ENCODE measurements at regions not wholly inside any gene's neighbourhood (a gene's known extent, or its start where the extent isn't known, plus 50 kb on each side); places are given as distances from the start of the nearest gene placed in this dataset.

- H3K9me3 ChIP-seq (ENCODE audit: insufficient read depth, low read depth, low read length) = no peaks in the 10 kb centered on the region
- no peak for TF ChIP-seq CTCF (conservative IDR thresholded peaks at IDR 0.05; ENCODE audit: low read length)
- no peak for TF ChIP-seq EZH2phosphoT487 (IDR thresholded peaks at IDR 0.05; ENCODE audit: borderline replicate concordance)
These were observed 97.1 kb downstream of the ADAMTS1 start for GRCh38 chr21:26748066-26748465.

GRCh38 chr21:26747216-26747615 lies 98.0 kb downstream of the ADAMTS1 start:
- Histone ChIP-seq H3F3A (ENCODE audit: low read depth) (no peaks in the 10 kb centered on the region), H3K27me3 (ENCODE audit: insufficient read depth, low read length, poor library complexity, severe bottlenecking) (no peaks in the 10 kb centered on the region)
- TF ChIP-seq EZH2phosphoT487 (IDR thresholded peaks at IDR 0.05; ENCODE audit: borderline replicate concordance) = no peak
- TF ChIP-seq CTCF (conservative IDR thresholded peaks at IDR 0.05; ENCODE audit: low read length) = no peak

More at GRCh38 chr21:26748066-26748465, 97.1 kb downstream of the ADAMTS1 start:
- Histone ChIP-seq H2AFZ (ENCODE audit: low read length) (no peak overlapping the region), H4K20me1 (ENCODE audit: insufficient read depth, low read length, poor library complexity, severe bottlenecking) (no peaks in the 10 kb centered on the region), H3K27me3 (ENCODE audit: insufficient read depth, low read length, poor library complexity, severe bottlenecking) (no peaks in the 10 kb centered on the region), H3K4me2 (ENCODE audit: low read depth, low read length, poor library complexity, severe bottlenecking) (no peak overlapping the region), H3K79me2 (ENCODE audit: insufficient read depth, low read length) (no peaks in the 10 kb centered on the region), H3F3A (ENCODE audit: low read depth) (no peaks in the 10 kb centered on the region), H3K4me3 (ENCODE audit: low read length, poor library complexity, severe bottlenecking) (no peak overlapping the region), H3K4me1 (ENCODE audit: insufficient read depth, low read length, poor library complexity, severe bottlenecking) (no peaks in the 10 kb centered on the region), H3K9me2 (replicated peaks; ENCODE audit: low read depth, low read length) (no peaks in the 10 kb centered on the region), H3K36me3 (ENCODE audit: insufficient read depth, low read length) (no peaks in the 10 kb centered on the region), H3K9ac (ENCODE audit: low read depth, low read length, poor library complexity, severe bottlenecking) (no peak overlapping the region)

GRCh38 chr21:26743524-26743923 lies 101.7 kb downstream of the ADAMTS1 start:
- no peaks in the 10 kb centered on the region for H3K9me3 ChIP-seq (ENCODE audit: insufficient read depth, low read depth, low read length)
- H3K36me3 ChIP-seq (ENCODE audit: insufficient read depth, low read length) = no peaks in the 10 kb centered on the region
- no peaks in the 10 kb centered on the region for H3K79me2 ChIP-seq (ENCODE audit: insufficient read depth, low read length)
- H2AFZ ChIP-seq (ENCODE audit: low read length) = no peak overlapping the region
- H3K27me3 ChIP-seq (ENCODE audit: insufficient read depth, low read length, poor library complexity, severe bottlenecking) = no peaks in the 10 kb centered on the region
- no peak overlapping the region for H3K4me2 ChIP-seq (ENCODE audit: low read depth, low read length, poor library complexity, severe bottlenecking)
- no peaks in the 10 kb centered on the region for H4K20me1 ChIP-seq (ENCODE audit: insufficient read depth, low read length, poor library complexity, severe bottlenecking)
- no peaks in the 10 kb centered on the region for H3K4me1 ChIP-seq (ENCODE audit: insufficient read depth, low read length, poor library complexity, severe bottlenecking)
- no peaks in the 10 kb centered on the region for H3F3A ChIP-seq (ENCODE audit: low read depth)
- no peak overlapping the region for H3K4me3 ChIP-seq (ENCODE audit: low read length, poor library complexity, severe bottlenecking)
- no peaks in the 10 kb centered on the region for H3K9me2 ChIP-seq (replicated peaks; ENCODE audit: low read depth, low read length)
- no peak for TF ChIP-seq EZH2phosphoT487 (IDR thresholded peaks at IDR 0.05; ENCODE audit: borderline replicate concordance)
- no peak for TF ChIP-seq CTCF (conservative IDR thresholded peaks at IDR 0.05; ENCODE audit: low read length)
- H3K9ac ChIP-seq (ENCODE audit: low read depth, low read length, poor library complexity, severe bottlenecking) = no peak overlapping the region

More at GRCh38 chr21:26747216-26747615, 98.0 kb downstream of the ADAMTS1 start:
- H3K36me3 ChIP-seq (ENCODE audit: insufficient read depth, low read length) = no peaks in the 10 kb centered on the region
- no peak overlapping the region for H3K9ac ChIP-seq (ENCODE audit: low read depth, low read length, poor library complexity, severe bottlenecking)
- no peaks in the 10 kb centered on the region for H3K9me2 ChIP-seq (replicated peaks; ENCODE audit: low read depth, low read length)
- H4K20me1 ChIP-seq (ENCODE audit: insufficient read depth, low read length, poor library complexity, severe bottlenecking) = no peaks in the 10 kb centered on the region
- H3K9me3 ChIP-seq (ENCODE audit: insufficient read depth, low read depth, low read length) = no peaks in the 10 kb centered on the region
- H2AFZ ChIP-seq (ENCODE audit: low read length) = no peak overlapping the region
- H3K4me3 ChIP-seq (ENCODE audit: low read length, poor library complexity, severe bottlenecking) = no peak overlapping the region
- H3K4me2 ChIP-seq (ENCODE audit: low read depth, low read length, poor library complexity, severe bottlenecking) = no peak overlapping the region
- no peaks in the 10 kb centered on the region for H3K4me1 ChIP-seq (ENCODE audit: insufficient read depth, low read length, poor library complexity, severe bottlenecking)
- H3K79me2 ChIP-seq (ENCODE audit: insufficient read depth, low read length) = no peaks in the 10 kb centered on the region

Measured in Loucy (cell line).